Liver (tissue), 8 donors: ENCODE measurements at regions not wholly inside any gene's neighbourhood (a gene's known extent, or its start where the extent isn't known, plus 50 kb on each side); places are given as distances from the start of the nearest gene placed in this dataset.

Source experiments
- DNase-seq: peaks from one replicate; pipeline ENCODE4 v3.0.0-alpha.2; 2017; ENCODE audit warnings: low spot score
- H3K27ac ChIP-seq, 2 donors: one replicate each; pipeline ENCODE4 v1.7.0; 2013; ENCODE audit warnings: inconsistent platforms in 2 of 2, low read length in 2 of 2, control low read depth in 1 of 2, low read depth in 1 of 2, mild to moderate bottlenecking in 1 of 2
- H3K27me3 ChIP-seq, 4 donors: one replicate each; pipeline versions ENCODE4 v1.6.1 to v1.7.0; 2013; ENCODE audit warnings: low read length in 3 of 4, inconsistent platforms in 1 of 4, mild to moderate bottlenecking in 1 of 4, moderate library complexity in 1 of 4; ENCODE audit not compliant: control insufficient read depth in 4 of 4, insufficient read depth in 4 of 4
- H3K36me3 ChIP-seq, 4 donors: one replicate each; pipeline versions ENCODE4 v1.6.1 to v1.7.0; 2013; ENCODE audit warnings: low read length in 3 of 4, mild to moderate bottlenecking in 3 of 4, low read depth in 1 of 4, moderate library complexity in 1 of 4; ENCODE audit not compliant: control insufficient read depth in 4 of 4, insufficient read depth in 3 of 4
- H3K4me1 ChIP-seq, 4 donors: one replicate each; pipeline versions ENCODE4 v1.6.1 to v1.7.0; 2013; ENCODE audit warnings: low read length in 3 of 4, mild to moderate bottlenecking in 3 of 4, moderate library complexity in 1 of 4; ENCODE audit not compliant: control insufficient read depth in 4 of 4, insufficient read depth in 4 of 4
- H3K4me3 ChIP-seq, 3 donors: one replicate each; pipeline versions ENCODE4 v1.6.1 to v1.7.0; 2013; ENCODE audit warnings: low read length in 3 of 3, control low read depth in 1 of 3, low read depth in 1 of 3, mild to moderate bottlenecking in 1 of 3
- H3K9ac ChIP-seq, 2 donors: one replicate each; pipeline ENCODE4 v1.7.0; 2013; ENCODE audit warnings: low read length in 2 of 2, mild to moderate bottlenecking in 2 of 2, moderate library complexity in 2 of 2, control low read depth in 1 of 2, low read depth in 1 of 2
- H3K9me3 ChIP-seq, 4 donors: one replicate each; pipeline versions ENCODE4 v1.6.1 to v1.7.0; 2013; ENCODE audit warnings: low read length in 3 of 4; ENCODE audit not compliant: control insufficient read depth in 4 of 4
- EGR1 ChIP-seq, 2 donors: IDR thresholded peaks; 2 replicates each; pipeline ENCODE4 v1.6.1; 2016 to 2018; ENCODE audit warnings: antibody characterized with exemption in 2 of 2, low read depth in 2 of 2
- GABPA ChIP-seq, 2 donors: IDR thresholded peaks in 1 of 2; conservative IDR thresholded peaks in 1 of 2; 2 replicates each; pipeline ENCODE4 v1.6.1; 2016; ENCODE audit warnings: antibody characterized with exemption in 2 of 2, mild to moderate bottlenecking in 1 of 2, moderate library complexity in 1 of 2
- HNF4A ChIP-seq, 2 donors: conservative IDR thresholded peaks; 2 replicates each; pipeline ENCODE4 v1.6.1; 2016; ENCODE audit warnings: antibody characterized with exemption in 2 of 2, mild to moderate bottlenecking in 2 of 2
- HNF4G ChIP-seq: IDR thresholded peaks from 2 replicates; pipeline ENCODE4 v1.6.1; 2016; ENCODE audit warnings: antibody characterized with exemption
- JUND ChIP-seq, 2 donors: IDR thresholded peaks; 2 replicates each; pipeline ENCODE4 v1.6.1; 2016; ENCODE audit warnings: antibody characterized with exemption in 2 of 2
- NR2F2 ChIP-seq: IDR thresholded peaks from 2 replicates; pipeline ENCODE4 v1.6.1; 2016; ENCODE audit warnings: antibody characterized with exemption
- RAD21 ChIP-seq, 2 donors: IDR thresholded peaks; 2 replicates each; pipeline ENCODE4 v1.6.1; 2016; ENCODE audit warnings: antibody characterized with exemption in 2 of 2, mild to moderate bottlenecking in 2 of 2
- RXRA ChIP-seq, 2 donors: IDR thresholded peaks; 2 replicates each; pipeline ENCODE4 v1.6.1; 2017 to 2018; ENCODE audit warnings: antibody characterized with exemption in 2 of 2, mild to moderate bottlenecking in 1 of 2
- SP1 ChIP-seq: IDR thresholded peaks from 2 replicates; pipeline ENCODE4 v1.6.1; 2018; ENCODE audit warnings: antibody characterized with exemption, mild to moderate bottlenecking
- TAF1 ChIP-seq: conservative IDR thresholded peaks from 2 replicates; pipeline ENCODE4 v1.6.1; 2016; ENCODE audit warnings: antibody characterized with exemption, mild to moderate bottlenecking
- YY1 ChIP-seq: IDR thresholded peaks from 2 replicates; pipeline ENCODE4 v1.6.1; 2016; ENCODE audit warnings: antibody characterized with exemption, mild to moderate bottlenecking
- ZBTB33 ChIP-seq: IDR thresholded peaks from 2 replicates; pipeline ENCODE4 v1.6.1; 2016; ENCODE audit warnings: antibody characterized with exemption
- WGBS: extraction: QIAGEN DNeasy Blood & Tissue Kit; methylation state at CpG from one replicate; pipeline ENCODE4 v1.1.7; 2013; 5-methylcytosine and 5-hydroxymethylcytosine counted together
- TF ChIP-seq, protein P1 (sequence below): IDR thresholded peaks from 2 replicates; pipeline ENCODE4 v1.6.1; 2016; ENCODE audit warnings: antibody characterized with exemption, mild to moderate bottlenecking
- TF ChIP-seq, protein P2 (sequence below): fragments of 150-350 bp; IDR thresholded peaks from 2 replicates; pipeline ENCODE4 v1.5.1; 2017; ENCODE audit warnings: improper control_type of control experiment, low read depth, low read length; ENCODE audit not compliant: missing input control
- TF ChIP-seq, protein P3 (sequence below): IDR thresholded peaks from 2 replicates; pipeline ENCODE4 v1.6.1; 2016; ENCODE audit warnings: antibody characterized with exemption
- TF ChIP-seq, protein P4 (sequence below): IDR thresholded peaks from 2 replicates; pipeline ENCODE4 v1.6.1; 2016; ENCODE audit warnings: antibody characterized with exemption
- donor health status: healthy.
- donor health status: healthy.
- donor health status: healthy.
- donor health status: healthy.
- donor health status: healthy.

GRCh38 chr4:189206953-189207352, 733.7 kb upstream of the FRG1 start:
- TF ChIP-seq RAD21 (IDR thresholded peaks at IDR 0.05) (no peak), HNF4A (conservative IDR thresholded peaks at IDR 0.05) (no peak), JUND (IDR thresholded peaks at IDR 0.05) (no peak), RXRA (IDR thresholded peaks at IDR 0.05) (no peak), TAF1 (no peak), EGR1 (IDR thresholded peaks at IDR 0.05; ENCODE audit: low read depth in 2 of 2) (no peak), SP1 (no peak), NR2F2 (no peak), ZBTB33 (no peak), HNF4G (no peak), YY1 (no peak)
- TF ChIP-seq, protein P1, sequence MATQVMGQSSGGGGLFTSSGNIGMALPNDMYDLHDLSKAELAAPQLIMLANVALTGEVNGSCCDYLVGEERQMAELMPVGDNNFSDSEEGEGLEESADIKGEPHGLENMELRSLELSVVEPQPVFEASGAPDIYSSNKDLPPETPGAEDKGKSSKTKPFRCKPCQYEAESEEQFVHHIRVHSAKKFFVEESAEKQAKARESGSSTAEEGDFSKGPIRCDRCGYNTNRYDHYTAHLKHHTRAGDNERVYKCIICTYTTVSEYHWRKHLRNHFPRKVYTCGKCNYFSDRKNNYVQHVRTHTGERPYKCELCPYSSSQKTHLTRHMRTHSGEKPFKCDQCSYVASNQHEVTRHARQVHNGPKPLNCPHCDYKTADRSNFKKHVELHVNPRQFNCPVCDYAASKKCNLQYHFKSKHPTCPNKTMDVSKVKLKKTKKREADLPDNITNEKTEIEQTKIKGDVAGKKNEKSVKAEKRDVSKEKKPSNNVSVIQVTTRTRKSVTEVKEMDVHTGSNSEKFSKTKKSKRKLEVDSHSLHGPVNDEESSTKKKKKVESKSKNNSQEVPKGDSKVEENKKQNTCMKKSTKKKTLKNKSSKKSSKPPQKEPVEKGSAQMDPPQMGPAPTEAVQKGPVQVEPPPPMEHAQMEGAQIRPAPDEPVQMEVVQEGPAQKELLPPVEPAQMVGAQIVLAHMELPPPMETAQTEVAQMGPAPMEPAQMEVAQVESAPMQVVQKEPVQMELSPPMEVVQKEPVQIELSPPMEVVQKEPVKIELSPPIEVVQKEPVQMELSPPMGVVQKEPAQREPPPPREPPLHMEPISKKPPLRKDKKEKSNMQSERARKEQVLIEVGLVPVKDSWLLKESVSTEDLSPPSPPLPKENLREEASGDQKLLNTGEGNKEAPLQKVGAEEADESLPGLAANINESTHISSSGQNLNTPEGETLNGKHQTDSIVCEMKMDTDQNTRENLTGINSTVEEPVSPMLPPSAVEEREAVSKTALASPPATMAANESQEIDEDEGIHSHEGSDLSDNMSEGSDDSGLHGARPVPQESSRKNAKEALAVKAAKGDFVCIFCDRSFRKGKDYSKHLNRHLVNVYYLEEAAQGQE: no peak
- TF ChIP-seq, protein P2, sequence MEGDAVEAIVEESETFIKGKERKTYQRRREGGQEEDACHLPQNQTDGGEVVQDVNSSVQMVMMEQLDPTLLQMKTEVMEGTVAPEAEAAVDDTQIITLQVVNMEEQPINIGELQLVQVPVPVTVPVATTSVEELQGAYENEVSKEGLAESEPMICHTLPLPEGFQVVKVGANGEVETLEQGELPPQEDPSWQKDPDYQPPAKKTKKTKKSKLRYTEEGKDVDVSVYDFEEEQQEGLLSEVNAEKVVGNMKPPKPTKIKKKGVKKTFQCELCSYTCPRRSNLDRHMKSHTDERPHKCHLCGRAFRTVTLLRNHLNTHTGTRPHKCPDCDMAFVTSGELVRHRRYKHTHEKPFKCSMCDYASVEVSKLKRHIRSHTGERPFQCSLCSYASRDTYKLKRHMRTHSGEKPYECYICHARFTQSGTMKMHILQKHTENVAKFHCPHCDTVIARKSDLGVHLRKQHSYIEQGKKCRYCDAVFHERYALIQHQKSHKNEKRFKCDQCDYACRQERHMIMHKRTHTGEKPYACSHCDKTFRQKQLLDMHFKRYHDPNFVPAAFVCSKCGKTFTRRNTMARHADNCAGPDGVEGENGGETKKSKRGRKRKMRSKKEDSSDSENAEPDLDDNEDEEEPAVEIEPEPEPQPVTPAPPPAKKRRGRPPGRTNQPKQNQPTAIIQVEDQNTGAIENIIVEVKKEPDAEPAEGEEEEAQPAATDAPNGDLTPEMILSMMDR: no peak
- TF ChIP-seq, protein P3, sequence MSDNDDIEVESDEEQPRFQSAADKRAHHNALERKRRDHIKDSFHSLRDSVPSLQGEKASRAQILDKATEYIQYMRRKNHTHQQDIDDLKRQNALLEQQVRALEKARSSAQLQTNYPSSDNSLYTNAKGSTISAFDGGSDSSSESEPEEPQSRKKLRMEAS: no peak
- Histone ChIP-seq H3K36me3 (no peaks in the 10 kb centered on the region), H3K27ac (no peak overlapping the region), H3K9me3 (no peaks in the 10 kb centered on the region), H3K9ac (no peak overlapping the region), H3K4me1 (peaks cover 0 to 6% (median 5%) of the 10 kb centered on the region in 4 donors), H3K27me3 (no peaks in the 10 kb centered on the region), H3K4me3 (no peak overlapping the region)
- no peak for DNase-seq
- 71% methylated on average over 10 of the region's 10 CpGs for WGBS

DNA sequence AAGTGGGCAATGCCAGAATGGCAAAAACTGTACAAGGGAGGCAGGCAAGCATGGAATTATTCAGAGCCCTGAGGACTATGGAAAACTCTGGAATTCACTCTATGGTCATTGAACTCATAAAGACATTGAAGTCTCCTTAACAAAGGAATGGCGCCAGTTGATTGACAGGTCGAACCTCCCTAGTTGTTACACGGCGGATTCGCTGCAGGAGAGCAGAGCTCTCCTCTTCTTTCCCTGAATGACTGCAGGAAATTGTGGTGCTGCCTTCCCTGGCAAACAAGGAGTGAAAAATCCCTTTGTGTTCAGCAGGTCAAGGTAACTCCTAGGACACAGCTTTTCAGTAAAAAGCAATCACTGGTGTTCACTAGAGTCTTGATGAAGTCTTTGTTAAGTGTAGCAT, 732.8 kb upstream of the FRG1 start:
- no peak for TF ChIP-seq TAF1
- no peak for TF ChIP-seq RAD21 (IDR thresholded peaks at IDR 0.05)
- TF ChIP-seq, protein P1: no peak
- no peak for TF ChIP-seq RXRA (IDR thresholded peaks at IDR 0.05)
- no peak for TF ChIP-seq HNF4A (conservative IDR thresholded peaks at IDR 0.05)
- TF ChIP-seq, protein P2: no peak
- TF ChIP-seq, protein P3: no peak
- no peak for TF ChIP-seq JUND (IDR thresholded peaks at IDR 0.05)
- no peak for TF ChIP-seq GABPA (IDR thresholded peaks at IDR 0.05 in 1 of 2, conservative IDR thresholded peaks at IDR 0.05 in 1 of 2)
- TF ChIP-seq, protein P4, sequence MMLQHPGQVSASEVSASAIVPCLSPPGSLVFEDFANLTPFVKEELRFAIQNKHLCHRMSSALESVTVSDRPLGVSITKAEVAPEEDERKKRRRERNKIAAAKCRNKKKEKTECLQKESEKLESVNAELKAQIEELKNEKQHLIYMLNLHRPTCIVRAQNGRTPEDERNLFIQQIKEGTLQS: no peak
- H3K27me3 ChIP-seq: no peaks in the 10 kb centered on the region
- H3K36me3 ChIP-seq: no peaks in the 10 kb centered on the region
- H3K9me3 ChIP-seq: no peaks in the 10 kb centered on the region
- peaks cover 0 to 3% (median 3%) of the 10 kb centered on the region in 4 donors for H3K4me1 ChIP-seq
- 88% methylated on average over 5 of the region's 5 CpGs for WGBS
- no peak overlapping the region for H3K4me3 ChIP-seq
- H3K27ac ChIP-seq: no peak overlapping the region
- DNase-seq: no peak
- no peak overlapping the region for H3K9ac ChIP-seq
